HEK293 (cell line): ENCODE measurements at regions not wholly inside any gene's neighbourhood (a gene's known extent, or its start where the extent isn't known, plus 50 kb on each side); places are given as distances from the start of the nearest gene placed in this dataset.

ENCODE experiments used
- ZNF473 ChIP-seq: fragments of 450-650 bp; formaldehyde crosslinking; IDR thresholded peaks from 2 replicates; pipeline ENCODE4 v1.5.1; 2017; ENCODE audit warnings: missing biosample characterization, missing genetic modification characterization
- TF ChIP-seq, protein P1 (sequence below): fragments of 450-650 bp; formaldehyde crosslinking; IDR thresholded peaks from 2 replicates; pipeline ENCODE4 v1.5.1; 2016; ENCODE audit warnings: missing biosample characterization, missing genetic modification characterization

DNA sequence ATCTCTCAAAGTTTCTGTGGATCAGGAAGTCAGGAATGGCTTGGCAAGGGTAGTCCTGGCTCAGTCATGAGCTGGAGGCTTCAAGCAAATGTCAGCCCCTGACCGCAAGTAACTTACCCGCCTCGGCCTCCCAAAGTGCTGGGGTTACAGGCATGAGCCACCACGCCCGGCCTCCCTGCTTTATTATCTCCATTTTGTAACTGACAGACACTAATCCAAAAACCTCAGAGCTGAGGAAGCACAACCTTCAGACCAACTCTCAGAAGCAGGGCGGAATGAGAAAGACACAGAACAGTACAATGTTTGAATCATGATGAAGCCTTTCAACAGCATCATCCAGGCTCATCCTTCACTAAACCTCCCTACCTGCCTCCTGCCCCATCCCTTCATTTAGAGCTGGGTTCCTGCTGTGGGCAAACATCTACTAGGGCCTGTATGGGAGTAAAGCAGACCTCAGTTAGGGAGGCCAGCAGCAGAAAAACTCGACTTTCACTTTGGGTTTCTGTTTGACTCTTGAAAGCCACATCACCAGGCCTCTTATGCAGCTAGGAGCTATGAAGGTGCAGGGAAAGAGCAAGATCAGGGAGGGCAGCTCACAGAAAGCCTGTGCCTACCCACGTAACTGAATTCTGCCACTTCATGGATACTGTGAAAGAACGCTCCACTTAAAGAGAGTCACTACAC is 84.4 kb upstream of the RAB4A start:
- TF ChIP-seq, protein P1, sequence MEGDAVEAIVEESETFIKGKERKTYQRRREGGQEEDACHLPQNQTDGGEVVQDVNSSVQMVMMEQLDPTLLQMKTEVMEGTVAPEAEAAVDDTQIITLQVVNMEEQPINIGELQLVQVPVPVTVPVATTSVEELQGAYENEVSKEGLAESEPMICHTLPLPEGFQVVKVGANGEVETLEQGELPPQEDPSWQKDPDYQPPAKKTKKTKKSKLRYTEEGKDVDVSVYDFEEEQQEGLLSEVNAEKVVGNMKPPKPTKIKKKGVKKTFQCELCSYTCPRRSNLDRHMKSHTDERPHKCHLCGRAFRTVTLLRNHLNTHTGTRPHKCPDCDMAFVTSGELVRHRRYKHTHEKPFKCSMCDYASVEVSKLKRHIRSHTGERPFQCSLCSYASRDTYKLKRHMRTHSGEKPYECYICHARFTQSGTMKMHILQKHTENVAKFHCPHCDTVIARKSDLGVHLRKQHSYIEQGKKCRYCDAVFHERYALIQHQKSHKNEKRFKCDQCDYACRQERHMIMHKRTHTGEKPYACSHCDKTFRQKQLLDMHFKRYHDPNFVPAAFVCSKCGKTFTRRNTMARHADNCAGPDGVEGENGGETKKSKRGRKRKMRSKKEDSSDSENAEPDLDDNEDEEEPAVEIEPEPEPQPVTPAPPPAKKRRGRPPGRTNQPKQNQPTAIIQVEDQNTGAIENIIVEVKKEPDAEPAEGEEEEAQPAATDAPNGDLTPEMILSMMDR (tag by site-specific recombination): no peak
- TF ChIP-seq ZNF473: no peak
